CD4-positive, alpha-beta T cell treated with Interferon alpha-2 for 1 hour (primary cell): ENCODE measurements at regions not wholly inside any gene's neighbourhood (a gene's known extent, or its start where the extent isn't known, plus 50 kb on each side); places are given as distances from the start of the nearest gene placed in this dataset.

Experiments
- DNase-seq, 2 donors: peaks; one replicate each; pipeline ENCODE4 v3.0.0-alpha.2; 2020 to 2022

DNA sequence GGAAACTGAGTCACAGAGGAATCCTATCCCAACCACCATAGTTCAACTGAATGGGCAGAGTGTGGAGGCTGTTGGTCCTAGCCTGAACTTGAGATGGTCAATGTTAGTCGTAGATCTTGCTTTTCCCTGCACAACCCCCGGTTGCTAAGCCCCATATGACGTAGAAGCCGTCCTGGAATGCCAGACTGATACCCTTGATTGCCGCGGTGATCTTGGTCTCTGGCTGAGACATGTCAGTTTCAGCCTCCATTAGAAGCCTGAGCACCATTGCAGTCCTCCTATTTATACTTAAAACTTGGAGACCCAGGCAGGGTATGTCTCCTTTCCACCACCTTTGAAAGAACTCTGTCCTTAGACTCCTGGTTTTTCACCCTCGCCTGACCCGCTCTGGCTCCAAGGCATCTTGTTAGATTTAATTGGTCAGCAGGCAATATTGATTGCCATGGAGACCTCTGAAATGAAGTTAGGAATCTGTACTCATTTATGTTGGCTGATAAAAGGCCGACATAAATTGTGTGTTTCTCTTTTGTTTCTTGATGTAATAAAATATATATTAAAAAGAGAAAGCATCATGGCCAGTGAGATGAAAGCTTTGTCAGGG, 53.4 kb downstream of the RPLP1 start:
- no peak for DNase-seq

DNA sequence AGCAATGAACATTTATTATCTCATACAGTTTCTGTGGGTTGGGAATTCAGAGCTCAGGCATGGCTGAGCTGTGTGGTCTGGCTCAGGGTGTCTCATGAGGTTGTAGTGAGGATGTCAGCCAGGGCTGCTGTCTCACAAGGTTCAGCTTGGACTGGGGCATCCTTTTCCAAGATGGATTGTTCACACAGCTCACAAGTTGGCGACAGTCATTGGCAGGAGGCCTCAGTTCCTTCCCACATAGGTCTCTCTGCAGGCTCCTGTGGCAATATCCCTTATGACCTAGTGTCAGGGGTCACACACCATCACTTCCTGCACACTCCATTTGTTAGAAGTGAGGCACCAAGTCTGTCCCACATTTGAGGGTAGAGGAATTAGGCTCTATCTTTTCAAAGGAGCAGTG, 56.0 kb downstream of the RPLP1 start:
- no peak for DNase-seq

DNA sequence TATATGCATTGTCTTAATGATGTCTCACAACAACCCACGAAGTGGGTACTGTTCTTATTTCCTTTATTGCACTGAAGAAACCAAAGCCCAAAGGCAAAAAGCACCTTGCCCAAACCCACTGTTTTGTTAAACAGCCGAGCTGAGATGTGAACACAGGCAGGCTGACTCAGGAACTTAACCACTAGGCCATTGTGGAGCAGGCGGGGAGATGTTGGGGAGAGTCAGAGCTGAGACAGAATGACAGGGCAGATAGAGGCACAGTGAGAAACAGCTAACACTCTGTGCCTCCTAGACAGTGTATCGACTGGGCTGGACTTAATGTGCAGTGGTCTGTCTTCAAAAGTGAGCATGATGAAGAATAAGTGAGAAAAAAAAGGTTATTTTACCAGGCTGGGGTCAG, 56.5 kb downstream of the RPLP1 start:
- no peak for DNase-seq

DNA sequence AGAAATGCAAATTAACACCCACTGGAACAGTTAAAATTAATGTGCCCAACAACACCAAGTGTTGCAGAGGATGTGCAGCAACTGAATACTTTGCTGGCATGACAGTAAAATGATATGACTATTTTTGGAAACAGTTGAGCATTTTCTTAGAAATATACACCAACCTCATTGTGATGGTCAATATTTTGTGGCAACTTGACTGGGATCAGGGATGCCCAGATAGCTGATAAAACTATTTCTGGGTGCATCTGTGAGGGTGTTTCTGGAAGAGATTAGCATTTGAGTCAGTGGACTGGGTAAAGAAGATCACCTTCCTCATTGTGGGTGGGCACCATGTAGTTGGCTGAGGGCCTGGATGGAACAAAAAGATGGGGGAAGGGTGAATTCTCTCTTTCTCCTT, 57.9 kb downstream of the RPLP1 start:
- no peak for DNase-seq

- DNase-seq = no peak
Measured at GRCh38 chr15:69511015-69511414, 58.4 kb downstream of the RPLP1 start.

DNA sequence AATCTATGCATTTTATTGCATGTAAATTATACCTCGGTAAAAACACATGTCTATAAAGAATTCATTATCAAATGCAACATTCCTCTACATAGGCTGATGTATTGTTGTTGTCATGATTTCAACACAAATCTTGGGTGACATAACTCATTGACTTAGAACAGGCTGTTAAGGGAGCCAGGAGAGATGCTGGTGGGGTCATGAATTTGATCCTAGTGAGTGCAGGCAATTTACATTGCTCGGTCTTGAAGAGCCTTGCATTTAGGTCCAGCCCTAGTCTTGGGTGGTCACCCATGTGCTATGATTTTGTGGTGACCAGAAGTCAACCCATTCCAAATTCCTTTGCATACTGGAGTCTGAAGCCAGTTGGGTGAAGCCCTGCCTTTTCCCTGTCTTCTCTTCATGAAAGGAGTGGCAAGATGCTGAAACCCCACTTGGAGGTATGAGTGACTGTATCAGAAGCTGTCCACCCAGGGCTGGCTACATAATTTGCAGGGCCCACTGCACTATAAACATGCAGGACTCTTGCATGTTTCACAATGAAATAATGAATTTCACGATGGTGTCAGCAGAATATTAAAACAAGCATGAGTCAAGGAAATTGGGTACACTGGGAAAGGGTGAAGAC, 59.2 kb downstream of the RPLP1 start:
- no peak for DNase-seq

GRCh38 chr15:69513450-69513960, 60.9 kb downstream of the RPLP1 start:
- no peak for DNase-seq

GRCh38 chr15:69513986-69514385, 61.4 kb downstream of the RPLP1 start:
- DNase-seq = no peak

GRCh38 chr15:69515508-69515907, 62.9 kb downstream of the RPLP1 start:
- DNase-seq = no peak

- DNase-seq = no peak
Measured at GRCh38 chr15:69515926-69516325, 63.3 kb downstream of the RPLP1 start.

GRCh38 chr15:69517052-69517451, 64.4 kb downstream of the RPLP1 start:
- DNase-seq = no peak

GRCh38 chr15:69518806-69519205, 66.2 kb downstream of the RPLP1 start:
- DNase-seq = no peak

- DNase-seq = no peak
Measured at GRCh38 chr15:69520067-69520466, 67.4 kb downstream of the RPLP1 start.

GRCh38 chr15:69522361-69522760, 69.7 kb downstream of the RPLP1 start:
- DNase-seq = no peak

GRCh38 chr15:69523010-69524001, 70.7 kb downstream of the RPLP1 start:
- DNase-seq = peak; percentile 53 to 61

DNA sequence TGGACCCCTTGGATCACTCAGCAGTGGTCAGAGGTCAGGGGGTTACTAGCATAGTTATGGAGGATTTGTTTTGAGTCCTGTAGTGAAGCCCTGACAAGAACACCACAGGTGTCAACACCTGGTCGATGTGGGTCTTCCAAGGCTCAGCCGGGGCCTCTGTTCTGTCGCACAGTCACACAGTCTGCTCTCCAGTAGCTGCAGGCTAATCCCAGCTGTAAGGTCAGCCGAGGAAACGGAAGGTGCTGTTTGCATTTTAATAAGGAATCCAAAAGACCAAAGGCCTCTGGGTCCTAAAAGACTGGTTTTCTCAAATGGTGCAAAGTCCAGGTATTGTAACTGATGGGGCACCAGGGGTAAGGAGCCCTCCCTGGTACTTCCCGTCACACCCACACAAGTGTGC, 71.7 kb downstream of the RPLP1 start:
- DNase-seq = no peak

DNA sequence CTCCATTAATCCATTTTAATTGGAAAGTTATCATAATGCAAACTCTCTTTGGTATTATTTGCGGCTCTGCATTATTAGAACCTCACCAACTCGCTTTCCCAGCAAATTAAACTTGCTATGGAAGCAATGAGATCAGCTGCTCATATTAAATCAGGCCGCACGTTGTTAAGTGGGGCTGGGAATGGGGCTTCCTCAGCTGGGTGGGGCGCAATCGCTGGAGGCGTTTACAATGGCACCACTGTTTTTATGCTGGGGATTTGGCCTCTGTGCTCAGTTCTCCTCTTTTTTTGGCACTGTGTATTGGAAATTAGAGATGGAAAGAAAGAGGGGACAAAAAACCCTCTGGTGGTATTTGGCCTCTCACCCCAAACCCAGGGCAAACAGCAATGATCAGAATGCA, 72.2 kb downstream of the RPLP1 start:
- no peak for DNase-seq

- DNase-seq = no peak
Measured at GRCh38 chr15:69525543-69525942, 72.9 kb downstream of the RPLP1 start.

GRCh38 chr15:69526081-69527061, 73.8 kb downstream of the RPLP1 start:
- no peak for DNase-seq

GRCh38 chr15:69529141-69529540, 76.5 kb downstream of the RPLP1 start:
- no peak for DNase-seq

DNA sequence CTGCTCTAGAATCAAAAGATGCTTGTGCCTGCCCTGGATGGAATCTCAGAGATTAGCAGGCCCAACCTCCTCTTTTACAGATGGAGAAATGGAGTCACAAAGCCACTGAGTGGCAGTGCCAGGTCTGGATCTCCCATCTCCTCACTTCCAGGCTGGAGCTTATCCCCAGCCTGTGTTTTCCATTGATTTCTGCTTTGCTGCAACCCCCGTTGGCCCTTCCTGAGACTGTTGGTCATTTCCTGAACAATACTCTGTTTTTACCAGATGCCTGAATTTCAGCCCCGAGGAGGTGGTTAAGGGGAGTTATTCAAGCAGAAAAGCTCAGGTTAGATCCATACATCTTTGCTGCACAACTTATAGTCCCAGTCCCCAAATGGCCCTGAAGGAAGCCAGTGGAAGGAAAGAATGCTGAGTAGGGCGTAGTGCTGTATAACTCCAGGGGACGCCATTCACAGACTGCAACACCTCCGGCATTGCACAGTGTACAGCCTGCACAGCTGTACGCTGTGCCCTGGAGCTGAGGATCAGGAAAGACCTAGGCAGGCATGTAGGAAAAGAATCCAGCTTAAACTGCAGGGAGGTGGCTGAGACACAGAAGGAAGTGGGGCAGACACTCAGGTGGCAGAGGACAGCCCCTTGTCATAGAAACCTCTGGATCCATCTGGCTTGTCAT, 77.5 kb downstream of the RPLP1 start:
- no peak for DNase-seq
